ENCODE measurements at regions not wholly inside any gene's neighbourhood (a gene's known extent, or its start where the extent isn't known, plus 50 kb on each side); places are given as distances from the start of the nearest gene placed in this dataset.

- TF ChIP-seq CTCF (conservative IDR thresholded peaks at IDR 0.05; ENCODE audit: low read length) (no peak), EZH2phosphoT487 (IDR thresholded peaks at IDR 0.05; ENCODE audit: borderline replicate concordance, low read depth, low read length) (no peak)
Measured at GRCh38 chr15:39396979-39397615, 183.8 kb upstream of the THBS1 start.

All from OCI-LY7 (cell line).